AG09309 (cell line): ENCODE measurements at regions not wholly inside any gene's neighbourhood (a gene's known extent, or its start where the extent isn't known, plus 50 kb on each side); places are given as distances from the start of the nearest gene placed in this dataset.
A peak's percentile ranks its signal among the peaks of the same experiment; 100 is the strongest.

ENCODE experiments used
- DNase-seq: peaks from one replicate; pipeline ENCODE4 v3.0.0-alpha.2; 2010; ENCODE audit warnings: low read depth
- H3K4me3 ChIP-seq: 2 replicates; pipeline ENCODE4 v1.5.1; 2011; ENCODE audit warnings: mild to moderate bottlenecking, low read depth, low read length, moderate library complexity; ENCODE audit not compliant: control insufficient read depth
- CTCF ChIP-seq: IDR thresholded peaks from 2 replicates; pipeline ENCODE4 v1.5.1; 2011; ENCODE audit warnings: mild to moderate bottlenecking, low read depth, low read length, inconsistent platforms; ENCODE audit not compliant: insufficient read depth, control insufficient read depth; ENCODE audit errors: missing control alignments

- H3K4me3 ChIP-seq = no peak overlapping the region
- peak; percentile 27 for DNase-seq
- TF ChIP-seq CTCF = no peak
Observed at GRCh38 chr13:83414393-83414792, 467.9 kb downstream of the SLITRK1 start.

GRCh38 chr13:83386609-83387008, 495.7 kb downstream of the SLITRK1 start:
- no peak for DNase-seq

DNA sequence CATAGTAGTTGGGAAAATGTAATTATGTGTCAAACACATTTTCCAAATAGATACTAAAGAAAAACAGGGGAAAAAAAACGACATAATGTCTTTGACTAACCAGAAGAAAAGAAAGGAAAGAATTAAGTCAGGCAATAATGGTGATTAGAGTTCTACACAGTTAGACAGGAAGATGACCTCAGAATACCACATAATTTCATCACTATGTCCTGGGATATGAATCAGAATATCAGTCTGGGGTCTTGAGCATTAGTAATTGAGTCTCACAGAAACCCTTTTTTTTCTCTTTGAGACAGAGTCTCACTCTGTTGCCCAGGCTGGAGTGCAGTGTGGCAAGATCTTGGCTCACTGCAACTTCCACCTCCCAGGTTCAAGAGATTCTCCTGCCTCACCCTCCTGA, 503.4 kb downstream of the SLITRK1 start:
- no peak overlapping the region for H3K4me3 ChIP-seq
- DNase-seq = no peak
- TF ChIP-seq CTCF = no peak

More at GRCh38 chr13:83386609-83387008, 495.7 kb downstream of the SLITRK1 start:
- H3K4me3 ChIP-seq = no peak overlapping the region
- TF ChIP-seq CTCF = no peak

DNA sequence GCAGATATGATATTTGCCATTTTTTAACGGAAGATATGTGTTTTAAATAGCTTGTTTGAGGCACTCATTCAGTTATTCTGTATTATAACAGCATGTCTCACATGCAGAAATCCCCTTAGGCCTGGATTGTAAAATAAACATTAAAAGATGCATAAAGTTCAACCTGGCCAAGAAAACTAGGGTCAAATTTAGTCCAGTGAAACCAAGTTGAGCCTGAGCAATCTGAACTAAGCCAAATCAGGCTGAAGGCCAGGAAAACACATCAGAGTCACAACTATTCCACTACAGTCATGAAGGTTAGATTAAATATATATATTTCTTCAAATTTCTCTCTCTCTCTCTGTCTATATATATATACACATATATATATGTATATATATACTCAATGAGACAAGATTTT, 504.8 kb downstream of the SLITRK1 start:
- no peak for DNase-seq
- H3K4me3 ChIP-seq = no peak overlapping the region
- no peak for TF ChIP-seq CTCF

DNA sequence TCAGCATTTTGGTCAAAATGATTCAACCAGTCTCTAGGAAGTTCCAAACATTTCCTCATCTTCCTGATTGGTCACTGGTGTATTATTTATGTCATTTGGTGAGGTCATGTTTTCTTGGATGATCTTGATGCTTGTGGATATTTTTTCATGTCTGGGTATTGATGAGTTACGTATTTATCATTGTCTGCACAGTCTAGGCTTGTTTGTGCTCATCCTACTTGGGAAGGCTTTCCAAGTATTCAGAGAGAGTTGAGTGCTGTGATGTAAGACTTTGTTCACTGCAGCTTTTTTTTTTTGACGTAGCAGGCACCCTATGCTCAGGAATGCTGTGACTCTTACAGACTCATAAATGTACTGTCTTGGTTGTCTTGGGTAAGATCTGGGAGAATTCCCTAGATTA, 509.5 kb downstream of the SLITRK1 start:
- no peak for TF ChIP-seq CTCF
- no peak for DNase-seq
- no peak overlapping the region for H3K4me3 ChIP-seq

GRCh38 chr13:83365723-83366122, 516.6 kb downstream of the SLITRK1 start:
- H3K4me3 ChIP-seq = no peak overlapping the region
- no peak for TF ChIP-seq CTCF
- no peak for DNase-seq

DNA sequence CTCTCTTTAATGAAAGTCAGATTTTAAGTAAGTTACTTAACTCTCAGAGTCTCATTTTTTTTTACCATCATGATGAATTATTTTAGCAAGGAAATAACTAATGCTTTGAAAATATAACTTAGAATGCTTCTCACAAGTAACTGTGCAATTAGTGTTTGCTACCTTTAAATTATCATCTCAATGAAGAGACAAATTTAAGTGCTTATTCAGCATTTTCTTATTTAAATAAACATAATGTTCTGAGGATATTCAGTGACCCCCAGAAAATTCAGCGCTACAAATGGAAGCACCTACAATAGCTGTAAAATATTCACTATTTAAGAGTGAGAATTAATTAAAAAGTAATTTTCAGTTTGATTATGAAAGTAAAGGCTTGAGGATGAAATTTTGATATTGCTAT, 527.2 kb downstream of the SLITRK1 start:
- DNase-seq = no peak
- no peak overlapping the region for H3K4me3 ChIP-seq
- no peak for TF ChIP-seq CTCF
